ENCODE measurements at regions not wholly inside any gene's neighbourhood (a gene's known extent, or its start where the extent isn't known, plus 50 kb on each side); places are given as distances from the start of the nearest gene placed in this dataset.

- TF ChIP-seq CTCF (conservative IDR thresholded peaks at IDR 0.05 in 1 of 2, IDR thresholded peaks at IDR 0.05 in 1 of 2; ENCODE audit: low read depth in 1 of 2, low read length in 2 of 2), result no peak
- TF ChIP-seq EZH2 (IDR thresholded peaks at IDR 0.05; ENCODE audit: low read length, missing control alignments), result no peak
These were observed 216.7 kb downstream of the ABHD5 start for GRCh38 chr3:43907508-43907858.

All from fibroblast of lung (primary cell).